Endothelial cell (in vitro differentiated cells): ENCODE measurements at regions not wholly inside any gene's neighbourhood (a gene's known extent, or its start where the extent isn't known, plus 50 kb on each side); places are given as distances from the start of the nearest gene placed in this dataset.

Source experiments
- DNase-seq: peaks from one replicate; pipeline ENCODE4 v3.0.0; 2021; ENCODE audit warnings: low spot score
- H3K27ac Mint-ChIP-seq: one replicate; pipeline ENCODE4 v1.8.0; 2021; ENCODE audit warnings: mixed read lengths, inconsistent platforms; ENCODE audit not compliant: unreplicated experiment
- H3K27me3 Mint-ChIP-seq: one replicate; pipeline ENCODE4 v1.8.0; 2021; ENCODE audit warnings: mild to moderate bottlenecking, moderate library complexity, mixed read lengths, inconsistent platforms; ENCODE audit not compliant: unreplicated experiment
- H3K36me3 Mint-ChIP-seq: one replicate; pipeline ENCODE4 v1.8.0; 2021; ENCODE audit warnings: mild to moderate bottlenecking, low read depth, mixed read lengths, inconsistent platforms; ENCODE audit not compliant: unreplicated experiment
- H3K4me1 Mint-ChIP-seq: one replicate; pipeline ENCODE4 v1.8.0; 2021; ENCODE audit warnings: mild to moderate bottlenecking, mixed read lengths, inconsistent platforms; ENCODE audit not compliant: unreplicated experiment
- H3K4me3 Mint-ChIP-seq: one replicate; pipeline ENCODE4 v1.8.0; 2021; ENCODE audit warnings: mild to moderate bottlenecking, mixed read lengths, inconsistent platforms; ENCODE audit not compliant: unreplicated experiment
- H3K9me3 Mint-ChIP-seq: one replicate; pipeline ENCODE4 v1.8.0; 2021; ENCODE audit warnings: mixed read lengths, inconsistent platforms; ENCODE audit not compliant: unreplicated experiment
- TF ChIP-seq, protein P1 (sequence below): fragments of 200-600 bp; sonication (generic); IDR thresholded peaks from one replicate; pipeline ENCODE4 v1.5.0; 2021; ENCODE audit warnings: antibody characterized with exemption; ENCODE audit not compliant: unreplicated experiment

DNA sequence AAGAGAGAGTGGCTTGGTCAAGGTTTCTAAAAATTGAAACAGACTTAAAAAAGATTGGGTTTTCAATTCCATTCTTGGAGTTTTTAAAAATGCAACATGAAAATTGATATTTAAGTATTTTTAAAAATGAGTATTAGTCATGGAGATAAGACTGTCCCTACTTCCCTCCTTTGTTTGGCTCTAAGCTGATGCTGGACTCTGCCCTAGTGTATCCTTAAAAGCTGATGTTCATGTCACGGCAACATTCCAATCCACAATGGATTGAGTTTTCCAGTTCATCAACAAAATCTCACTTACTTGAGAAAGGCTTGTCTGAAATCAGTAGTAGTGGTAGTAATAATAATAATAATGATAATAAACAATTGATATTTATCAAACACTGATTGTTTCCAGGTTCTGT is 119.0 kb upstream of the SLC38A2 start:
- no peaks in the 10 kb centered on the region for H3K27me3 Mint-ChIP-seq
- H3K36me3 Mint-ChIP-seq: no peaks in the 10 kb centered on the region
- H3K27ac Mint-ChIP-seq: no peak overlapping the region
- TF ChIP-seq, protein P1, sequence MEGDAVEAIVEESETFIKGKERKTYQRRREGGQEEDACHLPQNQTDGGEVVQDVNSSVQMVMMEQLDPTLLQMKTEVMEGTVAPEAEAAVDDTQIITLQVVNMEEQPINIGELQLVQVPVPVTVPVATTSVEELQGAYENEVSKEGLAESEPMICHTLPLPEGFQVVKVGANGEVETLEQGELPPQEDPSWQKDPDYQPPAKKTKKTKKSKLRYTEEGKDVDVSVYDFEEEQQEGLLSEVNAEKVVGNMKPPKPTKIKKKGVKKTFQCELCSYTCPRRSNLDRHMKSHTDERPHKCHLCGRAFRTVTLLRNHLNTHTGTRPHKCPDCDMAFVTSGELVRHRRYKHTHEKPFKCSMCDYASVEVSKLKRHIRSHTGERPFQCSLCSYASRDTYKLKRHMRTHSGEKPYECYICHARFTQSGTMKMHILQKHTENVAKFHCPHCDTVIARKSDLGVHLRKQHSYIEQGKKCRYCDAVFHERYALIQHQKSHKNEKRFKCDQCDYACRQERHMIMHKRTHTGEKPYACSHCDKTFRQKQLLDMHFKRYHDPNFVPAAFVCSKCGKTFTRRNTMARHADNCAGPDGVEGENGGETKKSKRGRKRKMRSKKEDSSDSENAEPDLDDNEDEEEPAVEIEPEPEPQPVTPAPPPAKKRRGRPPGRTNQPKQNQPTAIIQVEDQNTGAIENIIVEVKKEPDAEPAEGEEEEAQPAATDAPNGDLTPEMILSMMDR: no peak
- no peak for DNase-seq
- H3K4me3 Mint-ChIP-seq: no peak overlapping the region
- peaks cover 8% of the 10 kb centered on the region for H3K4me1 Mint-ChIP-seq
- H3K9me3 Mint-ChIP-seq: no peaks in the 10 kb centered on the region

DNA sequence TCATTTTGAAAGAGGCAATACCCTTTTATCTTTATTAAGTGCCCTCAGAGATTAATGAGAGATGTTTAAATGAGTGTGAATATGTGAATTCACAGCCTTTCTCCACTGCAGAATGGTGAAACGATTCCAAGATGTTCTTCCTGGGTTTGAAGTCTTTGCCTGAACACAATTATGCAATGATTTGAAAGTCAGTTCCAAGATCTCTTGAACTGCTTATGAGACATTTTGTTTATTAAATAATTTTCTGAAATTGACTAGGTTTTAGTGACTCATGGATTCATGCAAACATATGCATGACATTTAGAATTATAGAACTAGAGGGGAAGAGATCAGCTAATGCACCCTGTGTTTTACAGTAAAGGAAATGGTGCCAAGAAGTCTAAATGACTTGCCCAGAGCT is 118.1 kb upstream of the SLC38A2 start:
- Mint-ChIP-seq H3K4me3 (no peak overlapping the region), H3K27ac (no peak overlapping the region), H3K9me3 (no peaks in the 10 kb centered on the region), H3K27me3 (no peaks in the 10 kb centered on the region), H3K36me3 (no peaks in the 10 kb centered on the region), H3K4me1 (peaks cover 8% of the 10 kb centered on the region)
- TF ChIP-seq, protein P1: no peak
- no peak for DNase-seq

DNA sequence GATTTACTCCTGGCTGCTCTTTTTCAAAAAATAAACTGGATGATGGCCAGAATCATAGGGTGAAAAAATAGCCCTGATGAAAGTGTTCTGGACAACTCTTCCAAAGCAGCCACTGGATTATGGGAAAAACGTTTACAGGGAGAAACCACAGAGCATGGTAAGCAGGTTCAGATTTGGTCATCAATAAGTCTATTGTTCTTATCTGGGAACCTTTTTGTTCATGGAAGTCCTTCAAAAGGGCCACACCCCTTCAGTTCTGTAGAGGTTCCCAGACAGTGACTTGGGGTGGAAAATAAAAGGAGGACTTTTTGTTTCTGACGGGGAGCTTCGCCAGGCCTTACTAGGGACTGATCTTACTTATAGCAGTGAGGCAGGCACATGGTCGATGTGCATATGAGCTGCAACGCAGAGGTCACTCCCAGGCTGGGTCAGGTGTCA is 117.4 kb upstream of the SLC38A2 start:
- Mint-ChIP-seq H3K36me3 (no peaks in the 10 kb centered on the region), H3K4me3 (no peak overlapping the region), H3K27me3 (no peaks in the 10 kb centered on the region), H3K4me1 (peaks cover 8% of the 10 kb centered on the region), H3K9me3 (no peaks in the 10 kb centered on the region), H3K27ac (no peak overlapping the region)
- TF ChIP-seq, protein P1: no peak
- DNase-seq: no peak

DNA sequence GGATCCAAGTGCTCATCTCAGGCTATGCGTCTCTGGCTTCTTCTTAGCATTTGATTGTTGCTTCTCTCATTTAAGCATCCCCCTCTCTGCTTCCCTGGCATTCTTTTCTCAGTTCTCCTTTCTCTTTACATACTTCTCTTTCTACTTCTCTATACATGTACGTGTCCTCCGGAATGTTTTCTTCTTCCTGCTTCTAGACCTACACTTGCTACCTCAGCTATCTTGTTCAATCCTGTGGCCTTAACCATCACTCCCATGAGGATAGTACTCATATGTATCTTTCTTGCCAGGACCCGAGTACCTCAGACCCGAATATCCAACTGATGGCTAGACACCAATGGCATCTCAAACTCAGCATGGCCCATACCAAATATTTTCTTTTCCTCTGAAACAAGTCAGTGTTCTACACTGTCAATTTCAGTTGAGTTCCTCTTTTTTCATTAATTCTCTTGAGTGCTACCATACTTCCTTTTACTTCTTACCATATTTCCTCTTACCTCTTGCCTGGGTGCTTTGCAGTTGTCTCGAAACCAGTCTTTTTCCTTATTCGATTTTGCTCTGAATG is 115.1 kb upstream of the SLC38A2 start:
- Mint-ChIP-seq H3K4me1 (peaks cover 5% of the 10 kb centered on the region), H3K36me3 (no peaks in the 10 kb centered on the region), H3K27ac (no peak overlapping the region), H3K9me3 (no peaks in the 10 kb centered on the region), H3K4me3 (no peak overlapping the region), H3K27me3 (no peaks in the 10 kb centered on the region)
- TF ChIP-seq, protein P1: no peak
- DNase-seq: no peak

DNA sequence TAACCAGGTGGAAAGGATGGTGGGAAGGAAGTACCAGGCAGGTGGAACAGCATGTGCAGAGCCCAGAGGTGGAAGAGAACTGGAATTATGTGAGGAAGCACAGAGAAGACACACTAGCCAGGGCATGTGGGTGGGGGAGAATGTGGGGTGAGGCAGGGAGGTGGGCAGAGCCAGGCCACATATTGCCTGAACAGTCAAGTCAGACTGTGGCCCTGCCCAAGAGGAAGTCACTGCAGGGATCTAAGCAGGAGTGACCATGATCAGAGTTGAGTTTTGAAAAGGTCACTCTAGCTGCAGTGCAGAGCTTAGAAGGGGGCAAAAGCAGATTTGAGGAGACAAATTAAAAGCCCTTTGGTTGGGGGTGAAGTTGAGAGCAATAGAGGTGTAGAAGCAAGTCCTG is 114.0 kb upstream of the SLC38A2 start:
- no peak for DNase-seq
- TF ChIP-seq, protein P1: no peak
- Mint-ChIP-seq H3K36me3 (no peaks in the 10 kb centered on the region), H3K4me1 (peaks cover 7% of the 10 kb centered on the region), H3K27me3 (no peaks in the 10 kb centered on the region), H3K4me3 (no peak overlapping the region), H3K27ac (no peak overlapping the region), H3K9me3 (no peaks in the 10 kb centered on the region)
